ENCODE measurements at regions not wholly inside any gene's neighbourhood (a gene's known extent, or its start where the extent isn't known, plus 50 kb on each side); places are given as distances from the start of the nearest gene placed in this dataset.
"Not testable (repeated sequence)": the region's sequence is repeated elsewhere in the genome, so short reads cannot be mapped to it uniquely, and the experiment has no call there.

DNA sequence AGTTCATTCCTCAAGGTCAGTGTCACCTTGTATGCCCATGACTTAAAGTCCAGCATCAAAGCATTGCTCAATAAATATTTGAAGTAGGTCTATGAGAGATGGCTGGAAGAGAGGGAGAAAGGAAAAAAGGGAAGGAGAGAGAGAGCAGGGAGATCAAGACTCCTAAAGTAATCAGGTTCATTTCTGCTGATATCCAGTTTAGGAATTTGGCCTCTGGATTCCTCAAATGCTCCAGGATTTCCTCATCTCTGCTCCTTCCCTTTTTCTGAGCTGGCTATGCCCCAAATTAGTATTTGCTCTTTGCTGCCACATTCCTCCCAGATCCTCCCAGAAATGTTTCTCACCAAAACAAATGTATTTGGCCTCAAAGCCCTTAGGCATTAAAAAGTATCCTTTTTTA, 739.4 kb upstream of the CHAC2 start:
- no peaks in the 10 kb centered on the region for H3K27me3 ChIP-seq
- TF ChIP-seq, protein P1, sequence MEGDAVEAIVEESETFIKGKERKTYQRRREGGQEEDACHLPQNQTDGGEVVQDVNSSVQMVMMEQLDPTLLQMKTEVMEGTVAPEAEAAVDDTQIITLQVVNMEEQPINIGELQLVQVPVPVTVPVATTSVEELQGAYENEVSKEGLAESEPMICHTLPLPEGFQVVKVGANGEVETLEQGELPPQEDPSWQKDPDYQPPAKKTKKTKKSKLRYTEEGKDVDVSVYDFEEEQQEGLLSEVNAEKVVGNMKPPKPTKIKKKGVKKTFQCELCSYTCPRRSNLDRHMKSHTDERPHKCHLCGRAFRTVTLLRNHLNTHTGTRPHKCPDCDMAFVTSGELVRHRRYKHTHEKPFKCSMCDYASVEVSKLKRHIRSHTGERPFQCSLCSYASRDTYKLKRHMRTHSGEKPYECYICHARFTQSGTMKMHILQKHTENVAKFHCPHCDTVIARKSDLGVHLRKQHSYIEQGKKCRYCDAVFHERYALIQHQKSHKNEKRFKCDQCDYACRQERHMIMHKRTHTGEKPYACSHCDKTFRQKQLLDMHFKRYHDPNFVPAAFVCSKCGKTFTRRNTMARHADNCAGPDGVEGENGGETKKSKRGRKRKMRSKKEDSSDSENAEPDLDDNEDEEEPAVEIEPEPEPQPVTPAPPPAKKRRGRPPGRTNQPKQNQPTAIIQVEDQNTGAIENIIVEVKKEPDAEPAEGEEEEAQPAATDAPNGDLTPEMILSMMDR (IDR thresholded peaks at IDR 0.05), result no peak
- TF ChIP-seq POLR2A (IDR thresholded peaks at IDR 0.05) (no peak), POLR2AphosphoS5 (IDR thresholded peaks at IDR 0.05) (no peak), EP300 (IDR thresholded peaks at IDR 0.05) (no peak)
- no peaks in the 10 kb centered on the region for H3K36me3 ChIP-seq
- no peaks in the 10 kb centered on the region for H3K9me3 ChIP-seq
- no peaks in the 10 kb centered on the region for H3K4me1 ChIP-seq
- DNase-seq (ENCODE audit: low spot score in 2 of 2), result no peak
- no peak overlapping the region for H3K27ac ChIP-seq
- no peak overlapping the region for H3K4me3 ChIP-seq

DNA sequence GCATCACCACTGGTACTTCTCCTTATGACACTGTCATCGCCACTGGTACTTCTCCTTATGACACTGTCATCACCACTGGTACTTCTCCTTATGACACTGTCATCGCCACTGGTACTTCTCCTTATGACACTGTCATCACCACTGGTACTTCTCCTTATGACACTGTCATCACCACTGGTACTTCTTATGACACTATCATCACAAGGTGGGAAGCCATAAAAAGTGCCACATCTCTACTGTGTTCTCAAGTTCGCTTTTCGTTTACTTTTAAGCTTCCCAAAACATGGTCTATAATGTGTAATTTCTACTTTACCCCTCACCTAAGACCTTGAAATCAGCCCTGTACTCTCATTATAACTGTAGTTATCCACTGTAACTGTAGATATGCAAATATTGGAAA, 745.4 kb upstream of the CHAC2 start:
- H3K36me3 ChIP-seq; H3K27ac ChIP-seq; H3K27me3 ChIP-seq; DNase-seq (ENCODE audit: low spot score in 2 of 2); H3K4me1 ChIP-seq; H3K9me3 ChIP-seq; H3K4me3 ChIP-seq: not testable (repeated sequence)
- 83% methylated on average over 4 of the region's 4 CpGs for WGBS

DNA sequence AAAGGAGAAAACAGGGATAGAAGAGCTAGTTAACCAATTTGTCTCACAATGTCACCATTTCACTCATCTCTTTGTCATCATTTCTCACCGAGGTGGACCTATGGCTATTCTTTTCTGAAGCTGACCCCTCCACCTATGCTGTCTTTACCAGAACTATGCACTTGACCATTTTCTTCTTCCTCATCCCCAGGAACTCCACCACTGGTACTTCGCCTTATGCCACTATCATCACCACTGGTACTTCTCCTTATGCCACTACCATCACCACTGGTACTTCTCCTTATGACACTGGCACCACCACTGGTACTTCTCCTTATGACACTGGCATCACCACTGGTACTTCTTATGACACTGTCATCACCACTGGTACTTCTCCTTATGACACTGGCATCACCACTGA, 745.8 kb upstream of the CHAC2 start:
- TF ChIP-seq, protein P1 (IDR thresholded peaks at IDR 0.05), result no peak
- no peak for TF ChIP-seq EP300 (IDR thresholded peaks at IDR 0.05)
- Histone ChIP-seq H3K27me3 (no peaks in the 10 kb centered on the region), H3K27ac (no peak overlapping the region), H3K36me3 (no peaks in the 10 kb centered on the region), H3K4me1 (no peaks in the 10 kb centered on the region), H3K9me3 (no peaks in the 10 kb centered on the region), H3K4me3 (no peak overlapping the region)
- DNase-seq (ENCODE audit: low spot score in 2 of 2), result no peak
- 92% methylated on average over 2 of the region's 2 CpGs for WGBS

DNA sequence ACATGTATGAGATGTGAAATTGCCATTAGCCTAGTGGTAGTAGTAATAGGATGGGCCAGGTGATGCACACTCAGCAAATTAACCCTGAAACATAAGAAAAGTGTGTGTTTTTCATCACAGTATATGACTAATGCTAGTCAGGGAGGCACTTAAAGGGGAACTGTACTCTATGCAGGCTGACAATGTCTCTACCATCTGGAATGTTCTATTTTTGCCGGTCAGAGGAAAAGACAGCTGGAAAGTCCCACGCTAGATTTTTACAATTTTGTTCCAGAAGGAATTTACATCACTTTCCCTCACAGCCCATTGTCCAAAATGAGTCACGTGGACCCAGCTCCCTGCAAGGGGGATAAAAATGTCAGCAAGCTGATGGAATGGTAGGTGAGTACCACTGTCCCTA, 746.3 kb upstream of the CHAC2 start:
- no peak overlapping the region for H3K4me3 ChIP-seq
- DNase-seq (ENCODE audit: low spot score in 2 of 2), result no peak
- no peak overlapping the region for H3K27ac ChIP-seq
- H3K27me3 ChIP-seq, result no peaks in the 10 kb centered on the region
- H3K9me3 ChIP-seq, result no peaks in the 10 kb centered on the region
- 36% methylated on average over 3 of the region's 3 CpGs for WGBS
- H3K4me1 ChIP-seq, result no peaks in the 10 kb centered on the region
- no peaks in the 10 kb centered on the region for H3K36me3 ChIP-seq
- TF ChIP-seq EP300 (IDR thresholded peaks at IDR 0.05), result no peak
- TF ChIP-seq POLR2A (IDR thresholded peaks at IDR 0.05), result no peak
- no peak for TF ChIP-seq POLR2AphosphoS5 (IDR thresholded peaks at IDR 0.05)
- TF ChIP-seq, protein P1 (IDR thresholded peaks at IDR 0.05), result no peak

DNA sequence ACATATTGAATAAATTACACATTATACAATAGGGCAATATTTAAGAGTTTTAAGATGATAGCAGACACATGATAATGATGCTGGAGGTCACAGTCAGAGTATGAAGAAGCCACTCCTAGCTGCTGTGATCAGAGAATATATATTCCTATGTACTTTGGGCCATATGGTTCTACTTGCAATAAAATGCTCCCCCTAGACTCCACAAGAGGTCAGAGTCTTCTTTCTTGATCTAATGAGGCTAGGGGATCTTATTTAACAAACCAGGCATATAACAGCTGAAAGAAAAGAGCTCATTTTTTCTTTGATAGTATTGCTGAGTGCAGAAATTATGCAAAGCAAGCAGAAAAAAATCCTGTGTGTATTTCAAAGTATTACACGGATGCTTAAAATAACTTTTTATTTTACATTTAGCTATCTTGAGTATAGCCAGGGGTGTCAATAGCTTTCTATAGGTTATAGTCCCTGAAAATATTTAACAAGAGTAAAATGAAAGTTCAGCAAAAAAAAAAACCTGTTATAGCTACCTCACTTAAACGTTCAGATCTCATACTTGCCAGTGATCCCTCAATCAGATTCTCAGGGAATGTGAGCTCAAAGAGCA, 748.7 kb upstream of the CHAC2 start:
- TF ChIP-seq, protein P1 (IDR thresholded peaks at IDR 0.05), result no peak
- no peak for TF ChIP-seq POLR2A (IDR thresholded peaks at IDR 0.05)
- no peak for TF ChIP-seq POLR2AphosphoS5 (IDR thresholded peaks at IDR 0.05)
- no peak for TF ChIP-seq EP300 (IDR thresholded peaks at IDR 0.05)
- Histone ChIP-seq H3K27ac (no peak overlapping the region), H3K27me3 (no peaks in the 10 kb centered on the region), H3K36me3 (no peaks in the 10 kb centered on the region), H3K9me3 (no peaks in the 10 kb centered on the region), H3K4me3 (no peak overlapping the region), H3K4me1 (no peaks in the 10 kb centered on the region)
- DNase-seq (ENCODE audit: low spot score in 2 of 2), result no peak
- 17% methylated on average over 2 of the region's 2 CpGs for WGBS

DNA sequence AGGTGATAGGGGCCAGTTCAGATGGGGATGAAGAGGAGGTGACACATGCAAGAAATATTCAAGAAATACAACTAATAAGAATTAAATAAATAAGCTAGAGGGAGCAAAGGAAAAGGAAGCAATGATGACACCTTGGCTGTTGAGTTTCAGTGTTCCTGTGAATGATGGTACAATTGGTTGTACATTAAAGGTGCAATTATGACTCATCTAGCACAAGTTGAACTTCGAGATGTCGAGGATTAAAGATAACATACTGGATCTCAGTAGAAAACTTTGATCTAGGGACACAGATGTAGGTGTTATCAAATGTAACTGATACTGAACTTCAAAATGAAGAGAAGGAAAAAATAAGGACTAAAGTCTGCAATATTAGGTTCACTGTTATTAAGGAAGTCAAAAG, 760.6 kb upstream of the CHAC2 start:
- 63% methylated on average over 2 of the region's 2 CpGs for WGBS
- TF ChIP-seq, protein P1 (IDR thresholded peaks at IDR 0.05), result no peak
- TF ChIP-seq EP300 (IDR thresholded peaks at IDR 0.05) (no peak), POLR2A (IDR thresholded peaks at IDR 0.05) (no peak), POLR2AphosphoS5 (IDR thresholded peaks at IDR 0.05) (no peak)
- no peak overlapping the region for H3K4me3 ChIP-seq
- H3K36me3 ChIP-seq, result no peaks in the 10 kb centered on the region
- no peaks in the 10 kb centered on the region for H3K9me3 ChIP-seq
- no peaks in the 10 kb centered on the region for H3K27me3 ChIP-seq
- no peaks in the 10 kb centered on the region for H3K4me1 ChIP-seq
- no peak for DNase-seq (ENCODE audit: low spot score in 2 of 2)
- H3K27ac ChIP-seq, result no peak overlapping the region

Data from suprapubic skin (tissue), 4 donors.